ENCODE measurements at regions not wholly inside any gene's neighbourhood (a gene's known extent, or its start where the extent isn't known, plus 50 kb on each side); places are given as distances from the start of the nearest gene placed in this dataset.

- H3K36me3 ChIP-seq (ENCODE audit: insufficient read depth, low read length): no peaks in the 10 kb centered on the region
- H3K4me1 ChIP-seq (ENCODE audit: insufficient read depth, low read length): no peaks in the 10 kb centered on the region
- H3K9me3 ChIP-seq (ENCODE audit: low read length): no peaks in the 10 kb centered on the region
- no peak overlapping the region for H2AFZ ChIP-seq (ENCODE audit: low read depth, low read length)
- H3K4me3 ChIP-seq (ENCODE audit: low read length): no peak overlapping the region
- no peaks in the 10 kb centered on the region for H3K27me3 ChIP-seq (ENCODE audit: insufficient read depth, low read length)
Measured at GRCh38 chr4:23234716-23235115, 542.0 kb downstream of the GBA3 start.

- H3K9me3 ChIP-seq (ENCODE audit: low read length): no peaks in the 10 kb centered on the region
- H3K4me1 ChIP-seq (ENCODE audit: insufficient read depth, low read length): no peaks in the 10 kb centered on the region
- no peaks in the 10 kb centered on the region for H3K27me3 ChIP-seq (ENCODE audit: insufficient read depth, low read length)
- no peak overlapping the region for H3K4me3 ChIP-seq (ENCODE audit: low read length)
- no peaks in the 10 kb centered on the region for H3K36me3 ChIP-seq (ENCODE audit: insufficient read depth, low read length)
- H2AFZ ChIP-seq (ENCODE audit: low read depth, low read length): no peak overlapping the region
Measured at GRCh38 chr4:23234018-23234417, 541.3 kb downstream of the GBA3 start.

GRCh38 chr4:23233596-23233995 is 540.9 kb downstream of the GBA3 start:
- H3K4me1 ChIP-seq (ENCODE audit: insufficient read depth, low read length): no peaks in the 10 kb centered on the region
- H3K27me3 ChIP-seq (ENCODE audit: insufficient read depth, low read length): no peaks in the 10 kb centered on the region
- no peak overlapping the region for H3K4me3 ChIP-seq (ENCODE audit: low read length)

GRCh38 chr4:23232987-23233386 is 540.2 kb downstream of the GBA3 start:
- H3K36me3 ChIP-seq (ENCODE audit: insufficient read depth, low read length): no peaks in the 10 kb centered on the region
- no peak overlapping the region for H3K4me3 ChIP-seq (ENCODE audit: low read length)
- H3K9me3 ChIP-seq (ENCODE audit: low read length): no peaks in the 10 kb centered on the region
- H3K27me3 ChIP-seq (ENCODE audit: insufficient read depth, low read length): no peaks in the 10 kb centered on the region
- no peaks in the 10 kb centered on the region for H3K4me1 ChIP-seq (ENCODE audit: insufficient read depth, low read length)
- H2AFZ ChIP-seq (ENCODE audit: low read depth, low read length): no peak overlapping the region

More at GRCh38 chr4:23233596-23233995, 540.9 kb downstream of the GBA3 start:
- H2AFZ ChIP-seq (ENCODE audit: low read depth, low read length): no peak overlapping the region
- H3K36me3 ChIP-seq (ENCODE audit: insufficient read depth, low read length): no peaks in the 10 kb centered on the region
- H3K9me3 ChIP-seq (ENCODE audit: low read length): no peaks in the 10 kb centered on the region

- no peak overlapping the region for H3K4me3 ChIP-seq (ENCODE audit: low read length)
- no peak overlapping the region for H2AFZ ChIP-seq (ENCODE audit: low read depth, low read length)
- H3K27me3 ChIP-seq (ENCODE audit: insufficient read depth, low read length): no peaks in the 10 kb centered on the region
- H3K4me1 ChIP-seq (ENCODE audit: insufficient read depth, low read length): no peaks in the 10 kb centered on the region
- H3K9me3 ChIP-seq (ENCODE audit: low read length): no peaks in the 10 kb centered on the region
- no peaks in the 10 kb centered on the region for H3K36me3 ChIP-seq (ENCODE audit: insufficient read depth, low read length)
Measured at GRCh38 chr4:23225564-23225963, 532.8 kb downstream of the GBA3 start.

- H3K4me1 ChIP-seq (ENCODE audit: insufficient read depth, low read length): no peaks in the 10 kb centered on the region
- no peak overlapping the region for H3K4me3 ChIP-seq (ENCODE audit: low read length)
- no peaks in the 10 kb centered on the region for H3K36me3 ChIP-seq (ENCODE audit: insufficient read depth, low read length)
Measured at GRCh38 chr4:23224684-23225420, 532.1 kb downstream of the GBA3 start.

GRCh38 chr4:23220911-23221310 is 528.2 kb downstream of the GBA3 start:
- Histone ChIP-seq H3K9me3 (ENCODE audit: low read length) (no peaks in the 10 kb centered on the region), H3K36me3 (ENCODE audit: insufficient read depth, low read length) (no peaks in the 10 kb centered on the region), H2AFZ (ENCODE audit: low read depth, low read length) (no peak overlapping the region), H3K27me3 (ENCODE audit: insufficient read depth, low read length) (no peaks in the 10 kb centered on the region), H3K4me3 (ENCODE audit: low read length) (no peak overlapping the region), H3K4me1 (ENCODE audit: insufficient read depth, low read length) (no peaks in the 10 kb centered on the region)

More at GRCh38 chr4:23224684-23225420, 532.1 kb downstream of the GBA3 start:
- Histone ChIP-seq H3K27me3 (ENCODE audit: insufficient read depth, low read length) (no peaks in the 10 kb centered on the region), H3K9me3 (ENCODE audit: low read length) (no peaks in the 10 kb centered on the region), H2AFZ (ENCODE audit: low read depth, low read length) (no peak overlapping the region)

- Histone ChIP-seq H3K36me3 (ENCODE audit: insufficient read depth, low read length) (no peaks in the 10 kb centered on the region), H3K9me3 (ENCODE audit: low read length) (no peaks in the 10 kb centered on the region), H3K27me3 (ENCODE audit: insufficient read depth, low read length) (no peaks in the 10 kb centered on the region), H2AFZ (ENCODE audit: low read depth, low read length) (no peak overlapping the region), H3K4me3 (ENCODE audit: low read length) (no peak overlapping the region), H3K4me1 (ENCODE audit: insufficient read depth, low read length) (no peaks in the 10 kb centered on the region)
Measured at GRCh38 chr4:23219779-23220408, 527.2 kb downstream of the GBA3 start.

- Histone ChIP-seq H3K4me1 (ENCODE audit: insufficient read depth, low read length) (peaks cover 5% of the 10 kb centered on the region), H3K9me3 (ENCODE audit: low read length) (no peaks in the 10 kb centered on the region), H2AFZ (ENCODE audit: low read depth, low read length) (no peak overlapping the region), H3K27me3 (ENCODE audit: insufficient read depth, low read length) (no peaks in the 10 kb centered on the region), H3K4me3 (ENCODE audit: low read length) (no peak overlapping the region), H3K36me3 (ENCODE audit: insufficient read depth, low read length) (no peaks in the 10 kb centered on the region)
Measured at GRCh38 chr4:23213198-23213597, 520.5 kb downstream of the GBA3 start.

- Histone ChIP-seq H3K4me1 (ENCODE audit: insufficient read depth, low read length) (peaks cover 5% of the 10 kb centered on the region), H3K27me3 (ENCODE audit: insufficient read depth, low read length) (no peaks in the 10 kb centered on the region), H2AFZ (ENCODE audit: low read depth, low read length) (no peak overlapping the region), H3K36me3 (ENCODE audit: insufficient read depth, low read length) (no peaks in the 10 kb centered on the region), H3K9me3 (ENCODE audit: low read length) (no peaks in the 10 kb centered on the region), H3K4me3 (ENCODE audit: low read length) (no peak overlapping the region)
Measured at GRCh38 chr4:23212558-23212957, 519.8 kb downstream of the GBA3 start.

GRCh38 chr4:23207059-23207458 is 514.3 kb downstream of the GBA3 start:
- peaks cover 5% of the 10 kb centered on the region for H3K4me1 ChIP-seq (ENCODE audit: insufficient read depth, low read length)

GRCh38 chr4:23202712-23203247 is 510.0 kb downstream of the GBA3 start:
- no peaks in the 10 kb centered on the region for H3K36me3 ChIP-seq (ENCODE audit: insufficient read depth, low read length)
- H3K27me3 ChIP-seq (ENCODE audit: insufficient read depth, low read length): no peaks in the 10 kb centered on the region
- no peak overlapping the region for H2AFZ ChIP-seq (ENCODE audit: low read depth, low read length)
- peaks cover 9% of the 10 kb centered on the region for H3K4me1 ChIP-seq (ENCODE audit: insufficient read depth, low read length)
- no peak overlapping the region for H3K4me3 ChIP-seq (ENCODE audit: low read length)
- no peaks in the 10 kb centered on the region for H3K9me3 ChIP-seq (ENCODE audit: low read length)

More at GRCh38 chr4:23207059-23207458, 514.3 kb downstream of the GBA3 start:
- Histone ChIP-seq H2AFZ (ENCODE audit: low read depth, low read length) (no peak overlapping the region), H3K27me3 (ENCODE audit: insufficient read depth, low read length) (no peaks in the 10 kb centered on the region), H3K36me3 (ENCODE audit: insufficient read depth, low read length) (no peaks in the 10 kb centered on the region), H3K9me3 (ENCODE audit: low read length) (no peaks in the 10 kb centered on the region), H3K4me3 (ENCODE audit: low read length) (no peak overlapping the region)

GRCh38 chr4:23194751-23195150 is 502.0 kb downstream of the GBA3 start:
- H2AFZ ChIP-seq (ENCODE audit: low read depth, low read length): no peak overlapping the region
- no peaks in the 10 kb centered on the region for H3K36me3 ChIP-seq (ENCODE audit: insufficient read depth, low read length)
- H3K4me3 ChIP-seq (ENCODE audit: low read length): no peak overlapping the region

More at GRCh38 chr4:23194751-23195150, 502.0 kb downstream of the GBA3 start:
- H3K9me3 ChIP-seq (ENCODE audit: low read length): peaks cover 3% of the 10 kb centered on the region
- H3K4me1 ChIP-seq (ENCODE audit: insufficient read depth, low read length): peaks cover 9% of the 10 kb centered on the region
- no peaks in the 10 kb centered on the region for H3K27me3 ChIP-seq (ENCODE audit: insufficient read depth, low read length)
